ENCODE measurements at regions not wholly inside any gene's neighbourhood (a gene's known extent, or its start where the extent isn't known, plus 50 kb on each side); places are given as distances from the start of the nearest gene placed in this dataset.

- H3K27me3 Mint-ChIP-seq (ENCODE audit: low read depth): peaks cover 11% of the 10 kb centered on the region
- no peaks in the 10 kb centered on the region for H3K36me3 Mint-ChIP-seq (ENCODE audit: low read depth)
- TF ChIP-seq CTCF (IDR thresholded peaks at IDR 0.05; ENCODE audit: unreplicated experiment in 3 of 3): no peak
- peaks cover 15% of the 10 kb centered on the region for H3K4me1 Mint-ChIP-seq
- H3K4me3 Mint-ChIP-seq: no peak overlapping the region
- H3K27ac Mint-ChIP-seq: peak overlapping the region; percentile 8 to 12 (median 10)
- H3K9me3 Mint-ChIP-seq: peaks cover 3% of the 10 kb centered on the region
Measured at GRCh38 chr12:115135800-115136211, 451.8 kb upstream of the TBX3 start.

DNA sequence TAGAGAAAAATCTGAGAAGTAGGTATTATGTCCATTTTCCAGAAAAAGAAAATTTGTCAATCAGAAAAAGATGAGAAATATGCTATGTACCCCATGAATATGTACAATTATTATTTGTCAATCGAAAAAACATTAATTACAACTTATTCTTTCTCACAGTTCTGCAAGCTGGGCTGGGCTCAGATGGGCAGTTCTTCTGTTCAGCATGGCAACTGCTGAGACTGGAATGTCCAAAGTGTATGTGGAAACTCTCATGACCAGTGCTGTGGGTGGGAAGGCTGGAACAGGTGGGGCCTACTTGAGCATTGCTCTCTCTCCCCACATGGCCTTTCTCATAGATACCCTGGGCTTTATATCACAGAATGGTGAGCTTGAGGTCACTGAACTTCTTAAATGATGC is 450.3 kb upstream of the TBX3 start:
- H3K36me3 Mint-ChIP-seq (ENCODE audit: low read depth): no peaks in the 10 kb centered on the region
- no peak overlapping the region for H3K4me3 Mint-ChIP-seq
- no peak overlapping the region for H3K27ac Mint-ChIP-seq
- TF ChIP-seq CTCF (IDR thresholded peaks at IDR 0.05; ENCODE audit: unreplicated experiment in 3 of 3): no peak
- peaks cover 11% of the 10 kb centered on the region for H3K27me3 Mint-ChIP-seq (ENCODE audit: low read depth)
- peaks cover 6% of the 10 kb centered on the region for H3K9me3 Mint-ChIP-seq
- H3K4me1 Mint-ChIP-seq: peaks cover 15% of the 10 kb centered on the region

DNA sequence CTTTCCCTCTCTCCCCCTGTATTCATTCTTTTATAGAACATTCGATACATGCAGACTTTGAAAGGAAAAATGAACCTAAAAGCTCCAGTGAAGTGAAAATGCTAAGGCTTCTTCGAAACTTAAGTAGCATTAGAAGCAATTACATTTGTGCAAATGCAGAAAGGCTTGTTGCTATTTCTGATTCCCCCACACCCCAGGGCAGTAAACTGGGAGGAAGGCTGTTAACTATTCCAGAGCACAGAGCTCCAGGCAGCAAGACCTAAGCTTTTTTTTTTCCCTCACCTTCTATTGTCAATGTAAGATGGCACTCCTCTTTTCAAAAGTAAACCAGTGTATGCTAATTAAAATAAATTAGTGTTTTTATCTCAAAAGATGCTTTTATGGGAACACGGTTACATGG is 448.9 kb upstream of the TBX3 start:
- Mint-ChIP-seq H3K9me3 (peaks cover 6% of the 10 kb centered on the region), H3K4me3 (no peak overlapping the region), H3K27ac (no peak overlapping the region), H3K36me3 (ENCODE audit: low read depth) (no peaks in the 10 kb centered on the region), H3K4me1 (peaks cover 15% of the 10 kb centered on the region), H3K27me3 (ENCODE audit: low read depth) (peaks cover 11% of the 10 kb centered on the region)
- TF ChIP-seq CTCF (IDR thresholded peaks at IDR 0.05; ENCODE audit: unreplicated experiment in 3 of 3): no peak

GRCh38 chr12:115132145-115132544 is 448.2 kb upstream of the TBX3 start:
- peaks cover 6% of the 10 kb centered on the region for H3K9me3 Mint-ChIP-seq

DNA sequence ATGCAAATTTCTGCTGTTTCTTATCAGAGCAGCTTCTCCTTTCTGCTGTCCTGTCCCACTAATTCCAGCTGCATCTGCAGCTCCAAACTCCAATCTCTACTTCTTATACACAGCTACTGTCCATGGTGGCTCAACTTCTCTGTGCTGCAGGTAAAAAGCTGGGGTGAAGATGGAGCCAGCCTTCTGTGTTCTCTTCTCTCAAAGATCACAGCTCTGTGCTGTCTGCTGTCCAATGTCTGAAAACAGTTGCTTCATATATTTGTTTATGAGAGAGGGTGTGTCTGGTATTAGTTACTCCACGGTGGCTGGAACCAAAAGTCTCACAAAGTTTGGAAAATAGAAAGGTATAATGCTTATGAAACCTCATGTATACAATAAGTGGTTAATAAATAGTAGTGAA is 445.8 kb upstream of the TBX3 start:
- Mint-ChIP-seq H3K36me3 (ENCODE audit: low read depth) (no peaks in the 10 kb centered on the region), H3K27me3 (ENCODE audit: low read depth) (peaks cover 7% of the 10 kb centered on the region), H3K4me1 (peaks cover 4% of the 10 kb centered on the region), H3K4me3 (no peak overlapping the region), H3K27ac (no peak overlapping the region), H3K9me3 (peaks cover 6% of the 10 kb centered on the region)
- TF ChIP-seq CTCF (IDR thresholded peaks at IDR 0.05; ENCODE audit: unreplicated experiment in 3 of 3): no peak

More at GRCh38 chr12:115132145-115132544, 448.2 kb upstream of the TBX3 start:
- Mint-ChIP-seq H3K36me3 (ENCODE audit: low read depth) (no peaks in the 10 kb centered on the region), H3K27me3 (ENCODE audit: low read depth) (peaks cover 11% of the 10 kb centered on the region), H3K4me3 (no peak overlapping the region), H3K27ac (no peak overlapping the region), H3K4me1 (peaks cover 15% of the 10 kb centered on the region)
- TF ChIP-seq CTCF (IDR thresholded peaks at IDR 0.05; ENCODE audit: unreplicated experiment in 3 of 3): no peak

GRCh38 chr12:115121053-115121452 is 437.1 kb upstream of the TBX3 start:
- Mint-ChIP-seq H3K27ac (no peak overlapping the region), H3K4me1 (no peaks in the 10 kb centered on the region), H3K27me3 (ENCODE audit: low read depth) (no peaks in the 10 kb centered on the region), H3K4me3 (no peak overlapping the region), H3K36me3 (ENCODE audit: low read depth) (no peaks in the 10 kb centered on the region), H3K9me3 (peaks cover 9% of the 10 kb centered on the region)
- no peak for TF ChIP-seq CTCF (IDR thresholded peaks at IDR 0.05; ENCODE audit: unreplicated experiment in 3 of 3)
